Glutamatergic neuron (in vitro differentiated cells): ENCODE measurements at regions not wholly inside any gene's neighbourhood (a gene's known extent, or its start where the extent isn't known, plus 50 kb on each side); places are given as distances from the start of the nearest gene placed in this dataset.

ENCODE experiments used
- DNase-seq: peaks from one replicate; pipeline ENCODE4 v3.0.0; 2022
- H3K27ac Mint-ChIP-seq: one replicate; pipeline ENCODE4 v1.8.0; 2020; ENCODE audit warnings: mild to moderate bottlenecking, mixed read lengths, inconsistent platforms; ENCODE audit not compliant: unreplicated experiment
- H3K27me3 Mint-ChIP-seq: one replicate; pipeline ENCODE4 v1.8.0; 2020; ENCODE audit warnings: mild to moderate bottlenecking, moderate library complexity, mixed read lengths, inconsistent platforms; ENCODE audit not compliant: unreplicated experiment
- H3K36me3 Mint-ChIP-seq: one replicate; pipeline ENCODE4 v1.8.0; 2020; ENCODE audit warnings: mild to moderate bottlenecking, mixed read lengths, inconsistent platforms; ENCODE audit not compliant: unreplicated experiment
- H3K4me1 Mint-ChIP-seq: one replicate; pipeline ENCODE4 v1.8.0; 2020; ENCODE audit warnings: mild to moderate bottlenecking, low read depth, mixed read lengths, inconsistent platforms; ENCODE audit not compliant: unreplicated experiment
- H3K4me3 Mint-ChIP-seq: one replicate; pipeline ENCODE4 v1.8.0; 2020; ENCODE audit warnings: mild to moderate bottlenecking, mixed read lengths, inconsistent platforms; ENCODE audit not compliant: unreplicated experiment
- H3K9me3 Mint-ChIP-seq: one replicate; pipeline ENCODE4 v1.8.0; 2020; ENCODE audit warnings: mild to moderate bottlenecking, moderate library complexity, mixed read lengths, inconsistent platforms; ENCODE audit not compliant: unreplicated experiment
- TF ChIP-seq, protein P1 (sequence below): fragments of 200-600 bp; sonication (generic); IDR thresholded peaks from one replicate; pipeline ENCODE4 v1.5.0; 2021; ENCODE audit not compliant: partially characterized antibody, unreplicated experiment

DNA sequence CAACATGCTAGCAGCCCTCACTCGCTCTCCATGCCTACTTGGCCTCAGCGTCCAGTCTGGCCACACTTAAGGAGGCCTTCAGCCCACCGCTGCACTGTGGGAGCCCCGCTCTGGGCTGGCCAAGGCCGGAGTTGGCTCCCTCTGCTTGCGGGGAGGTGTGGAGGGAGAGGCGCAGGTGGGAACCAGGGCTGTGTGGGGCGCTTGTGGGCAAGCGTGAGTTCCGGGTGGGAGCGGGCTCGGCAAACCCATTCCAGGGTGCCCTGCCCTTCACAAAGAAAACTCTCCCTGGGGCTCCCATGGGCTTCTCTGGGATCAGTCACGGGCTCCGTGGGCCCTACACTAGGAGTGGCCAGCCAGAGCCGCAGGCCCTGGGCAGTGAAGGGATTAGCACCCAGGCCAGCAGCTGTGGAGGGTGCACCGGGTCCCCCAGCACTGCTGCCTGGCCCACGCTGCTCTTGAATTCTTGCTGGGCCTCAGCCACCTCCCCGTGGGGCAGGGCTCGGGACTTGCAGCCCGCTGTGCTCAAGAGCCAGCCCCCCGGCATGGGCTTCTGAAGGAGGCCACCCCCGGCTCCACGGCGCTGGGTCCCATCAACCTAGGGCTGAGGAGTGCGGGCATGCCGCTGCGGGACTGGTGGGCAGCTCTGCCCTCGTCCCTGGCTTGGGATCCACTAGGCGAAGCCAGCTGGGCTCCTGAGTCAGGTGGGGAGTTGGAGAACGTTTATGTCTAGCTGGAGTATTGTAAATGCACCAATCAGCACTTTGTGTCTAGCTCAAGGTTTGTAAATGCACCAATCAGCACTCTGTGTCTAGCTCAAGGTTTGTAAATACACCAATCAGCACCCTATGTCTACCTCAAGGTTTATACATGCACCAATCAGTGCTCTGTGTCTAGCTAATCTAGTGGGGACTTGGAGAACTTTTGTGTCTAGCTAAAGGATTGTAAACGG is 273.6 kb upstream of the SULF2 start:
- no peak overlapping the region for H3K27ac Mint-ChIP-seq
- no peak overlapping the region for H3K4me3 Mint-ChIP-seq
- peaks cover 10% of the 10 kb centered on the region for H3K36me3 Mint-ChIP-seq
- no peak for DNase-seq
- no peaks in the 10 kb centered on the region for H3K9me3 Mint-ChIP-seq
- peaks cover 4% of the 10 kb centered on the region for H3K27me3 Mint-ChIP-seq
- TF ChIP-seq, protein P1, sequence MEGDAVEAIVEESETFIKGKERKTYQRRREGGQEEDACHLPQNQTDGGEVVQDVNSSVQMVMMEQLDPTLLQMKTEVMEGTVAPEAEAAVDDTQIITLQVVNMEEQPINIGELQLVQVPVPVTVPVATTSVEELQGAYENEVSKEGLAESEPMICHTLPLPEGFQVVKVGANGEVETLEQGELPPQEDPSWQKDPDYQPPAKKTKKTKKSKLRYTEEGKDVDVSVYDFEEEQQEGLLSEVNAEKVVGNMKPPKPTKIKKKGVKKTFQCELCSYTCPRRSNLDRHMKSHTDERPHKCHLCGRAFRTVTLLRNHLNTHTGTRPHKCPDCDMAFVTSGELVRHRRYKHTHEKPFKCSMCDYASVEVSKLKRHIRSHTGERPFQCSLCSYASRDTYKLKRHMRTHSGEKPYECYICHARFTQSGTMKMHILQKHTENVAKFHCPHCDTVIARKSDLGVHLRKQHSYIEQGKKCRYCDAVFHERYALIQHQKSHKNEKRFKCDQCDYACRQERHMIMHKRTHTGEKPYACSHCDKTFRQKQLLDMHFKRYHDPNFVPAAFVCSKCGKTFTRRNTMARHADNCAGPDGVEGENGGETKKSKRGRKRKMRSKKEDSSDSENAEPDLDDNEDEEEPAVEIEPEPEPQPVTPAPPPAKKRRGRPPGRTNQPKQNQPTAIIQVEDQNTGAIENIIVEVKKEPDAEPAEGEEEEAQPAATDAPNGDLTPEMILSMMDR = no peak
- peaks cover 9% of the 10 kb centered on the region for H3K4me1 Mint-ChIP-seq

DNA sequence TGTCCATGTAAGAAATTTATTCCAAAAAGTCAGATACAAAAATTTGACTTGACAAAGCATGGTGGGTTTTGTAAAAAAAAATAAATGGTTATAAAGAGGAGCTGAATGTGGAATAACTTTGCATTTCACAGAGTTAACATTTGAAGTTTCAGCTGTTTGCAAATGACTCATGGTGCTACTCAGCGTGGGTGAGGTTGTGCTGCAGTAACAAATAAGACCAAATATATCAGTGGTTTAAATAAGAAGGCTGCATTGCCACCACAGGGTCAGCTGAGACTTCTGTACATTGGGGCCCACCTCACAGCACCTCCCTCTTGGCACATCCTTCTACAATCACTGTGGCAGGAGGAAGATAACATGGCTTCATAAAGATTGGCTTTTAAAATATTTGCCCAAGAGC is 272.5 kb upstream of the SULF2 start:
- Mint-ChIP-seq H3K4me1 (peaks cover 9% of the 10 kb centered on the region), H3K9me3 (peaks cover 3% of the 10 kb centered on the region), H3K27me3 (peaks cover 4% of the 10 kb centered on the region), H3K27ac (no peak overlapping the region), H3K4me3 (no peak overlapping the region), H3K36me3 (peaks cover 10% of the 10 kb centered on the region)
- TF ChIP-seq, protein P1 = no peak
- DNase-seq = no peak

DNA sequence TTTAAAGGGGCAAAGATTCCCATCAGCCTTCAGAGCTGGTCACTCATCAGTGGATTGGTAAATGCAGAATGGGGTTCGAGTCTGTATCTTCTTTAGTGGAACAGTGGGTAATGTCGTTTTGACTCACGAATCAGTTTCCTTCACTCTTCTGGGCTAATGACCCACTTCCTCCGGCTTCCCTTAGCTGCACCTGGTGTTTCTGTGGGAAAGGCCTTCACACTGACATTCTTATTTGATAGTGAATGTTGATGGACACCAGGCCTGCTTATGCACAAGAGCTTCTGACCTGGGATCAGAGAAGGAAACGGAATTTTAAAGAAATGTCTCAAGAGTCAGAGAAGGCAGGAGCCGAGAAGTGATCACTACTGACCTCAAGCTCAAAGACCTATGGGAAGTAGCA is 272.0 kb upstream of the SULF2 start:
- peaks cover 9% of the 10 kb centered on the region for H3K4me1 Mint-ChIP-seq
- DNase-seq = no peak
- H3K27ac Mint-ChIP-seq = no peak overlapping the region
- no peak overlapping the region for H3K4me3 Mint-ChIP-seq
- H3K36me3 Mint-ChIP-seq = peaks cover 10% of the 10 kb centered on the region
- peaks cover 3% of the 10 kb centered on the region for H3K9me3 Mint-ChIP-seq
- peaks cover 4% of the 10 kb centered on the region for H3K27me3 Mint-ChIP-seq
- TF ChIP-seq, protein P1 = no peak

DNA sequence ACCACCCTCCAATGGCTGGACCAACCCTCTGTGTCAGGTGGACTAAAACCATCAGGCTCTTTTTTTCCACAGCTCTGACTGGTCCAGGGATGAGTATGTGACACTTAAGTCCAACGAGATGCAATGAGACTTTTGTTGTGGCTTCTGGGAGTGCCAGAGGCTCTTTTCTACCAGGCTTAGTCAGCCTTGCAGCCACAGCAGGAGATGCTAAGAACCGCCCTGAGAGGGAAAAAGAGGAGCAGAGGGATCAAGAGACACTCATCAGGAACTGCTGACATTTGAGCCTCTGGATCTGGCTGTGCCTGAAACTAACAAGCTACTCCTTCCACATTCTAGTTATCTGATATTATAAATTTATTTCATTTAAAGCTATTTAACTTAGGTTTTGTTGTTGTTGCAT is 270.9 kb upstream of the SULF2 start:
- Mint-ChIP-seq H3K9me3 (peaks cover 3% of the 10 kb centered on the region), H3K4me3 (no peak overlapping the region), H3K27me3 (peaks cover 4% of the 10 kb centered on the region), H3K36me3 (peaks cover 10% of the 10 kb centered on the region), H3K27ac (no peak overlapping the region), H3K4me1 (peaks cover 8% of the 10 kb centered on the region)
- no peak for DNase-seq
- TF ChIP-seq, protein P1 = no peak

DNA sequence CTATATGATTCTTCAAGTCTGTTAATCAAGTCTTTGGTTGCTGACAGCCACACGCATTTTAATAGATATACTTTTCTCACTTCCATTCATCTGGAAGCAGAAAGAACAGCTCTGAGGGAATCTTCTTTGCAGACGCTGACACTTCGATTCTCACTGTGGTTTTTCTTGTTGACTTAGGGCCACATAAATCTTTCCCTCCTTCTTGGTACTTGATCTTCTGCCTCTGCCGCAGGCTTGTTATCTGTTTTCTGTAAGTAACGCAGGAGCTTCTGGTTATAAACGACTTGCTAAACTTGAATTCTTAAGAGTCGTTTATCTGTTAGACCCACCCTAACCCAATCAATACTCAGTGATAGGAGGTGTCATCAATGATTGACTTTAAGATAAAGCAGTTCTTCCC is 268.8 kb upstream of the SULF2 start:
- Mint-ChIP-seq H3K36me3 (peaks cover 10% of the 10 kb centered on the region), H3K27me3 (no peaks in the 10 kb centered on the region), H3K27ac (no peak overlapping the region), H3K4me1 (no peaks in the 10 kb centered on the region), H3K4me3 (no peak overlapping the region), H3K9me3 (peaks cover 3% of the 10 kb centered on the region)
- TF ChIP-seq, protein P1 = no peak
- DNase-seq = no peak
